Glutamatergic neuron (in vitro differentiated cells): ENCODE measurements at regions not wholly inside any gene's neighbourhood (a gene's known extent, or its start where the extent isn't known, plus 50 kb on each side); places are given as distances from the start of the nearest gene placed in this dataset.

ENCODE experiments used
- DNase-seq: peaks from one replicate; pipeline ENCODE4 v3.0.0; 2022
- H3K27ac Mint-ChIP-seq: one replicate; pipeline ENCODE4 v1.8.0; 2020; ENCODE audit warnings: mild to moderate bottlenecking, mixed read lengths, inconsistent platforms; ENCODE audit not compliant: unreplicated experiment
- H3K27me3 Mint-ChIP-seq: one replicate; pipeline ENCODE4 v1.8.0; 2020; ENCODE audit warnings: mild to moderate bottlenecking, moderate library complexity, mixed read lengths, inconsistent platforms; ENCODE audit not compliant: unreplicated experiment
- H3K36me3 Mint-ChIP-seq: one replicate; pipeline ENCODE4 v1.8.0; 2020; ENCODE audit warnings: mild to moderate bottlenecking, mixed read lengths, inconsistent platforms; ENCODE audit not compliant: unreplicated experiment
- H3K4me1 Mint-ChIP-seq: one replicate; pipeline ENCODE4 v1.8.0; 2020; ENCODE audit warnings: mild to moderate bottlenecking, low read depth, mixed read lengths, inconsistent platforms; ENCODE audit not compliant: unreplicated experiment
- H3K4me3 Mint-ChIP-seq: one replicate; pipeline ENCODE4 v1.8.0; 2020; ENCODE audit warnings: mild to moderate bottlenecking, mixed read lengths, inconsistent platforms; ENCODE audit not compliant: unreplicated experiment
- H3K9me3 Mint-ChIP-seq: one replicate; pipeline ENCODE4 v1.8.0; 2020; ENCODE audit warnings: mild to moderate bottlenecking, moderate library complexity, mixed read lengths, inconsistent platforms; ENCODE audit not compliant: unreplicated experiment
- CTCF ChIP-seq: fragments of 200-600 bp; sonication (generic); IDR thresholded peaks from one replicate; pipeline ENCODE4 v1.5.0; 2021; ENCODE audit not compliant: partially characterized antibody, unreplicated experiment

GRCh38 chr13:46992383-46992952, 95.6 kb upstream of the HTR2A start:
- H3K4me3 Mint-ChIP-seq = no peak overlapping the region
- H3K9me3 Mint-ChIP-seq = no peaks in the 10 kb centered on the region
- no peak for DNase-seq
- TF ChIP-seq CTCF = peak; percentile 52
- H3K27me3 Mint-ChIP-seq = peaks cover 2% of the 10 kb centered on the region
- H3K36me3 Mint-ChIP-seq = no peaks in the 10 kb centered on the region
- H3K27ac Mint-ChIP-seq = no peak overlapping the region
- peaks cover 2% of the 10 kb centered on the region for H3K4me1 Mint-ChIP-seq

- no peak overlapping the region for H3K27ac Mint-ChIP-seq
- H3K9me3 Mint-ChIP-seq = no peaks in the 10 kb centered on the region
These were observed 87.0 kb upstream of the HTR2A start for GRCh38 chr13:46983881-46984280.

GRCh38 chr13:46982856-46983582, 86.2 kb upstream of the HTR2A start:
- Mint-ChIP-seq H3K4me3 (no peak overlapping the region), H3K27me3 (no peaks in the 10 kb centered on the region), H3K9me3 (no peaks in the 10 kb centered on the region), H3K27ac (no peak overlapping the region), H3K4me1 (no peaks in the 10 kb centered on the region), H3K36me3 (peaks cover under 1% of the 10 kb centered on the region)
- DNase-seq = no peak
- no peak for TF ChIP-seq CTCF

More at GRCh38 chr13:46983881-46984280, 87.0 kb upstream of the HTR2A start:
- DNase-seq = no peak
- TF ChIP-seq CTCF = no peak
- Mint-ChIP-seq H3K4me3 (no peak overlapping the region), H3K36me3 (no peaks in the 10 kb centered on the region), H3K27me3 (no peaks in the 10 kb centered on the region), H3K4me1 (no peaks in the 10 kb centered on the region)

GRCh38 chr13:46975173-46975572, 78.3 kb upstream of the HTR2A start:
- no peak for DNase-seq
- Mint-ChIP-seq H3K9me3 (peaks cover 2% of the 10 kb centered on the region), H3K36me3 (peaks cover 7% of the 10 kb centered on the region), H3K4me3 (no peak overlapping the region), H3K27me3 (peaks cover 2% of the 10 kb centered on the region), H3K27ac (no peak overlapping the region), H3K4me1 (no peaks in the 10 kb centered on the region)
- no peak for TF ChIP-seq CTCF

- DNase-seq = no peak
- no peak overlapping the region for H3K27ac Mint-ChIP-seq
- peaks cover 1% of the 10 kb centered on the region for H3K9me3 Mint-ChIP-seq
- peaks cover 2% of the 10 kb centered on the region for H3K4me1 Mint-ChIP-seq
- no peaks in the 10 kb centered on the region for H3K27me3 Mint-ChIP-seq
- TF ChIP-seq CTCF = no peak
- H3K36me3 Mint-ChIP-seq = no peaks in the 10 kb centered on the region
- no peak overlapping the region for H3K4me3 Mint-ChIP-seq
These were observed 71.6 kb upstream of the HTR2A start for GRCh38 chr13:46968450-46968849.
